Stomach (tissue), 8 donors: ENCODE measurements at regions not wholly inside any gene's neighbourhood (a gene's known extent, or its start where the extent isn't known, plus 50 kb on each side); places are given as distances from the start of the nearest gene placed in this dataset.

Experiments used
- DNase-seq, 2 donors: peaks; one replicate each; pipeline versions ENCODE4 v3.0.0 to v3.0.0-alpha.2; 2013 to 2019
- H3K27ac ChIP-seq, 5 donors: fragments of 200-600 bp in 4 of 5; sonication (generic) in 4 of 5; one replicate each; pipeline ENCODE4 v1.5.1; 2013 to 2019; ENCODE audit warnings: mild to moderate bottlenecking in 1 of 5, moderate library complexity in 1 of 5
- H3K27me3 ChIP-seq, 3 donors: fragments of 200-600 bp; sonication (generic); one replicate each; pipeline ENCODE4 v1.5.1; 2017 to 2019; ENCODE audit warnings: mixed run types in 1 of 3
- H3K36me3 ChIP-seq, 4 donors: fragments of 200-600 bp; sonication (generic); 1 replicate in 3 of 4; 2 replicates in 1 of 4; pipeline ENCODE4 v1.5.1; 2016 to 2019
- H3K4me1 ChIP-seq, 4 donors: fragments of 200-600 bp; sonication (generic); one replicate each; pipeline ENCODE4 v1.5.1; 2016 to 2019
- H3K4me3 ChIP-seq, 4 donors: fragments of 200-600 bp; sonication (generic) in 3 of 4; one replicate each; pipeline ENCODE4 v1.5.1; 2016 to 2019; ENCODE audit warnings: mild to moderate bottlenecking in 1 of 4
- H3K9me3 ChIP-seq, 4 donors: fragments of 200-600 bp; sonication (generic); one replicate each; pipeline ENCODE4 v1.5.1; 2016 to 2019
- EP300 ChIP-seq: sonication (generic); formaldehyde crosslinking; IDR thresholded peaks from one replicate; pipeline ENCODE4 v1.6.1; 2017; ENCODE audit warnings: antibody characterized with exemption
- POLR2A ChIP-seq, 4 donors: fragments of 450-650 bp; IDR thresholded peaks; one replicate each; pipeline ENCODE4 v1.6.1; 2016; ENCODE audit warnings: antibody characterized with exemption in 4 of 4, control low read depth in 2 of 4, mild to moderate bottlenecking in 1 of 4, moderate library complexity in 1 of 4
- POLR2AphosphoS5 ChIP-seq, 3 donors: sonication (generic); formaldehyde crosslinking; IDR thresholded peaks; one replicate each; pipeline ENCODE4 v1.6.1; 2016; ENCODE audit warnings: antibody characterized with exemption in 3 of 3
- WGBS, 5 donors: extraction: QIAGEN DNeasy Blood & Tissue Kit in 3 of 5; methylation state at CpG; one replicate each; pipeline versions ENCODE4 v1.1.5 to v1.1.7; 2013 to 2018; 5-methylcytosine and 5-hydroxymethylcytosine counted together
- intact Hi-C: fragments of 100-400 bp; cut with DNase I; formaldehyde crosslinking; loops from one replicate; pipeline ENCODE4 v1.15.1; 2023; ENCODE audit warnings: low total_unique reads
- TF ChIP-seq, protein P1 (sequence below), 7 experiments: fragments of 450-650 bp in 4 of 7; fragments of 200-600 bp in 3 of 7; sonication (generic) in 3 of 7; IDR thresholded peaks; one replicate each; pipeline ENCODE4 v1.5.1; 2016 to 2019; ENCODE audit warnings: antibody characterized with exemption in 7 of 7, control low read depth in 2 of 7, mild to moderate bottlenecking in 1 of 7
- donor health status: healthy with polysubstance abuse.
- donor health status: Bipolar disorder and iron deficiency.
- donor health status: healthy.

DNA sequence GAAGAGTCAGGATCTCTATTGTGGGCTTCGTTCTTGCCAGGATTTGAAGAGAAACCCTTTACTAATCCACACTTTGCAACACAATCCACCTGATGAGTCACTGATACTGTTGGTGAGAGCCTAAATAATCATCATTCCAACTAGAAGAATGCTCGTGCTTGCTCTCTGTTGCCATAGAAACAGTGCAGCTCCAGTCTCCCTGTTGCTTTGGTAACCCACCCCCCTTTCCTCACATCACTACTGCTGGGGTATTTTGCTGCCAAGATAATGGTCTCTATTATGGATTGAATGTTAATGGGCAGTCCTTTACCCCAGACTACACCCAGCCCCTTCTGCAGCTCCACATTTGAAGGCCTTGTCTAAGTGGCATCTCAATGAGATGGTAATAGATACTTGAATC lies 190.4 kb downstream of the ABCC12 start:
- no peak overlapping the region for H3K4me3 ChIP-seq
- H3K36me3 ChIP-seq = no peaks in the 10 kb centered on the region
- H3K9me3 ChIP-seq = no peaks in the 10 kb centered on the region
- intact Hi-C loops = no loop called here
- TF ChIP-seq, protein P1, sequence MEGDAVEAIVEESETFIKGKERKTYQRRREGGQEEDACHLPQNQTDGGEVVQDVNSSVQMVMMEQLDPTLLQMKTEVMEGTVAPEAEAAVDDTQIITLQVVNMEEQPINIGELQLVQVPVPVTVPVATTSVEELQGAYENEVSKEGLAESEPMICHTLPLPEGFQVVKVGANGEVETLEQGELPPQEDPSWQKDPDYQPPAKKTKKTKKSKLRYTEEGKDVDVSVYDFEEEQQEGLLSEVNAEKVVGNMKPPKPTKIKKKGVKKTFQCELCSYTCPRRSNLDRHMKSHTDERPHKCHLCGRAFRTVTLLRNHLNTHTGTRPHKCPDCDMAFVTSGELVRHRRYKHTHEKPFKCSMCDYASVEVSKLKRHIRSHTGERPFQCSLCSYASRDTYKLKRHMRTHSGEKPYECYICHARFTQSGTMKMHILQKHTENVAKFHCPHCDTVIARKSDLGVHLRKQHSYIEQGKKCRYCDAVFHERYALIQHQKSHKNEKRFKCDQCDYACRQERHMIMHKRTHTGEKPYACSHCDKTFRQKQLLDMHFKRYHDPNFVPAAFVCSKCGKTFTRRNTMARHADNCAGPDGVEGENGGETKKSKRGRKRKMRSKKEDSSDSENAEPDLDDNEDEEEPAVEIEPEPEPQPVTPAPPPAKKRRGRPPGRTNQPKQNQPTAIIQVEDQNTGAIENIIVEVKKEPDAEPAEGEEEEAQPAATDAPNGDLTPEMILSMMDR (IDR thresholded peaks at IDR 0.05) = no peak
- no peak for TF ChIP-seq EP300
- TF ChIP-seq POLR2A (IDR thresholded peaks at IDR 0.05) = no peak
- H3K27ac ChIP-seq = no peak overlapping the region
- no peak for DNase-seq
- no peaks in the 10 kb centered on the region for H3K4me1 ChIP-seq
- 8 to 22% (median 17%) methylated on average over 2 of the region's 2 CpGs for WGBS, 5 donors
- no peaks in the 10 kb centered on the region for H3K27me3 ChIP-seq

DNA sequence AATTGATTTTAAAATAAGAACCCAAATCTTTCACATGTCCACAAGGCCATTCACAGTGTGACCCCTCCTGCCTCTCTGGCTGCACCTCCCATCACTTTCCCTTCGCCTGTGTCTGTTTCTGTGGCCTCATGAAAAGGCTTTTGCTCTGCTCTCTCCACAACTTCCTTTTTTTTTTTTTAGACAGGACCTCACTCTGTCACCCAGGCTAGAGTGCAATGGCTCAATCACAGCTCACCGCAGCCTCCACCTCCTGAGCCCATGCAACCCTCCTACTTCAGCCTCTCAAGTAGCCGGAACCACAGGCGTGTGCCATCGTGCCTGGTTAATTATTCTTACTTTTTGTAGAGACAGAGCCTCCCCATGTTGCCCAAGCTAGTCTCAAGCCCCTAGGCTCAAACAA lies 197.1 kb downstream of the ABCC12 start:
- no peak for DNase-seq

GRCh38 chr16:47956916-47957315 lies 198.9 kb downstream of the ABCC12 start:
- 37 to 62% (median 51%) methylated on average over 2 of the region's 2 CpGs for WGBS, 5 donors
- Histone ChIP-seq H3K27me3 (no peaks in the 10 kb centered on the region), H3K27ac (no peak overlapping the region), H3K4me1 (no peaks in the 10 kb centered on the region), H3K9me3 (no peaks in the 10 kb centered on the region), H3K36me3 (no peaks in the 10 kb centered on the region), H3K4me3 (no peak overlapping the region)
- no peak for DNase-seq
- TF ChIP-seq, protein P1 (IDR thresholded peaks at IDR 0.05) = no peak
- TF ChIP-seq EP300 = no peak
- TF ChIP-seq POLR2AphosphoS5 (IDR thresholded peaks at IDR 0.05) = no peak
- no peak for TF ChIP-seq POLR2A (IDR thresholded peaks at IDR 0.05)
- intact Hi-C loops = no loop called here

More for the DNA sequence above, 197.1 kb downstream of the ABCC12 start:
- intact Hi-C loops = no loop called here
- Histone ChIP-seq H3K4me3 (no peak overlapping the region), H3K9me3 (no peaks in the 10 kb centered on the region), H3K27me3 (no peaks in the 10 kb centered on the region), H3K27ac (no peak overlapping the region), H3K4me1 (no peaks in the 10 kb centered on the region), H3K36me3 (no peaks in the 10 kb centered on the region)
- WGBS, 5 donors = 86 to 93% (median 91%) methylated on average over 5 of the region's 5 CpGs
- TF ChIP-seq EP300 (no peak), POLR2AphosphoS5 (IDR thresholded peaks at IDR 0.05) (no peak), POLR2A (IDR thresholded peaks at IDR 0.05) (no peak)
- TF ChIP-seq, protein P1 (IDR thresholded peaks at IDR 0.05) = no peak

DNA sequence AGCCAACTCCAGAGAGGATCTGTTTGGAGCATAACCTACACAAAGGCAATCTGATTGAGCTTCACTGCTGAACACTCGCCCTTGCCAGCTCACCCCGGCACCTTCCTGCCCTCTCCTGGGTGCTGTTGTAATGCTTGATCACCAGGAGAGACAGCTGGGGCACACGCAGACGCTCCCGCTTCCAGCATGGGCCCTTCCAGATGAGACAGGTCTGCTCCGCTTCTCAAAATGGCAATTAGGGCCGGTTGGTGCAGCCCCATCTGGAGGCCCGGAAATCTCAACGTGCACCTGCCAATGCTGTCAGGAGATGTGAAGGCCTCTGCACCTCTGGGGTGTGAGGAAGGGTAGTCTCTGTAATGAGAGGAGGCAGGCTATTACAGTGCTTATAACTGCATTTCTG lies 206.1 kb downstream of the ABCC12 start:
- H3K27me3 ChIP-seq = no peaks in the 10 kb centered on the region
- no peak overlapping the region for H3K4me3 ChIP-seq
- H3K9me3 ChIP-seq = no peaks in the 10 kb centered on the region
- H3K27ac ChIP-seq = no peak overlapping the region
- DNase-seq = no peak
- intact Hi-C loops = no loop called here
- WGBS, 5 donors = 88 to 93% (median 92%) methylated on average over 7 to 9 of the region's 9 CpGs
- no peaks in the 10 kb centered on the region for H3K36me3 ChIP-seq
- no peaks in the 10 kb centered on the region for H3K4me1 ChIP-seq
- no peak for TF ChIP-seq POLR2A (IDR thresholded peaks at IDR 0.05)
- no peak for TF ChIP-seq POLR2AphosphoS5 (IDR thresholded peaks at IDR 0.05)
- TF ChIP-seq EP300 = no peak
- TF ChIP-seq, protein P1 (IDR thresholded peaks at IDR 0.05) = no peak
